ENCODE measurements at regions not wholly inside any gene's neighbourhood (a gene's known extent, or its start where the extent isn't known, plus 50 kb on each side); places are given as distances from the start of the nearest gene placed in this dataset.

DNA sequence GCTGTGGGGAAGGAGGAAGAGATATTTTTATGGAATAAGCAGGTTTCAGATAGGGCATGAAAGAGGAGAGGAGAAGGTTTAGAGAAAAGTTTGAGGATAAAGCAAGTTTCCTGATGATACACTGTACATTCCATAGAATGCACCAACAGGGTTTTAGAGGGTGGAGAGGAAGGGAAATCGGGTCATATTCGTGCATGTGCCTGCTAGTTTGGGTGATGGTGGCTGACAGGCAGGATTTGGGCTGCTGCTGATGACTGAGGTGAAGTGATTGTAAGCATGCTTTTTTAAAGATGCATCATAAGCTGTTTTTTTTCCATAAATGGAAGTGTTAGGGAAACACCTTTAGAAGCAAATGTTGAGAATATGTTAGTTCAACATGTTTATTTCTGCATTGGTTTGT, 68.8 kb downstream of the PMAIP1 start:
- TF ChIP-seq, protein P1, sequence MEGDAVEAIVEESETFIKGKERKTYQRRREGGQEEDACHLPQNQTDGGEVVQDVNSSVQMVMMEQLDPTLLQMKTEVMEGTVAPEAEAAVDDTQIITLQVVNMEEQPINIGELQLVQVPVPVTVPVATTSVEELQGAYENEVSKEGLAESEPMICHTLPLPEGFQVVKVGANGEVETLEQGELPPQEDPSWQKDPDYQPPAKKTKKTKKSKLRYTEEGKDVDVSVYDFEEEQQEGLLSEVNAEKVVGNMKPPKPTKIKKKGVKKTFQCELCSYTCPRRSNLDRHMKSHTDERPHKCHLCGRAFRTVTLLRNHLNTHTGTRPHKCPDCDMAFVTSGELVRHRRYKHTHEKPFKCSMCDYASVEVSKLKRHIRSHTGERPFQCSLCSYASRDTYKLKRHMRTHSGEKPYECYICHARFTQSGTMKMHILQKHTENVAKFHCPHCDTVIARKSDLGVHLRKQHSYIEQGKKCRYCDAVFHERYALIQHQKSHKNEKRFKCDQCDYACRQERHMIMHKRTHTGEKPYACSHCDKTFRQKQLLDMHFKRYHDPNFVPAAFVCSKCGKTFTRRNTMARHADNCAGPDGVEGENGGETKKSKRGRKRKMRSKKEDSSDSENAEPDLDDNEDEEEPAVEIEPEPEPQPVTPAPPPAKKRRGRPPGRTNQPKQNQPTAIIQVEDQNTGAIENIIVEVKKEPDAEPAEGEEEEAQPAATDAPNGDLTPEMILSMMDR (conservative IDR thresholded peaks at IDR 0.05), result no peak
- no peak for TF ChIP-seq ZFX (IDR thresholded peaks at IDR 0.05)

Data from C4-2B (cell line).